ENCODE measurements at regions not wholly inside any gene's neighbourhood (a gene's known extent, or its start where the extent isn't known, plus 50 kb on each side); places are given as distances from the start of the nearest gene placed in this dataset.

GRCh38 chr16:59899940-59900339 lies 1165.8 kb upstream of the GOT2 start:
- TF ChIP-seq CTCF (conservative IDR thresholded peaks at IDR 0.05) (no peak), ZFX (IDR thresholded peaks at IDR 0.05) (no peak)
